NOMO-1 treated with dmso at 0.1 percent for 144 hours (cell line): ENCODE measurements at regions not wholly inside any gene's neighbourhood (a gene's known extent, or its start where the extent isn't known, plus 50 kb on each side); places are given as distances from the start of the nearest gene placed in this dataset.
"Not testable (repeated sequence)": the region's sequence is repeated elsewhere in the genome, so short reads cannot be mapped to it uniquely, and the experiment has no call there.

Experiments used
- DNase-seq: peaks from one replicate; lab custom pipeline; 2025; ENCODE audit not compliant: unreplicated experiment; lab: John Stamatoyannopoulos, UW

DNA sequence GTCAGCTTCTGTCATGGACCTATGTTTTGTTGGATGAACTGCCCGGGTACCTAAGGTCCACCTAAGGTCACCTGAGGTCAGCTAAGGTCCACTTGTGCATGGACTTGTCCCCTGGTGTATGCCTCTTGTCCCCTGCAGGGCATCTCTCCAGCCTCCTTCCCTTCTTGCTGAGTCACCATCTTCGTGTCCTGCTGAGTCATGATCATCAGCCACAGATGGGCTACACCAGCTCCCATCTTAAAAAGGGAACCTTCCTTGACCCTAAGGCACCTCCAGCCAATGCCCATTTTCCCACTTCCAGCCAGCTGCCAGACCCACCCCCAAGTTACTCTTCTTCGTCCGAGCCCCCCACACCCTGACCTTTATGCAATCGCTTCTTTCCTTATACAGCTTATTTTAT lies 544.9 kb downstream of the TBC1D22A start:
- DNase-seq, result no peak

DNA sequence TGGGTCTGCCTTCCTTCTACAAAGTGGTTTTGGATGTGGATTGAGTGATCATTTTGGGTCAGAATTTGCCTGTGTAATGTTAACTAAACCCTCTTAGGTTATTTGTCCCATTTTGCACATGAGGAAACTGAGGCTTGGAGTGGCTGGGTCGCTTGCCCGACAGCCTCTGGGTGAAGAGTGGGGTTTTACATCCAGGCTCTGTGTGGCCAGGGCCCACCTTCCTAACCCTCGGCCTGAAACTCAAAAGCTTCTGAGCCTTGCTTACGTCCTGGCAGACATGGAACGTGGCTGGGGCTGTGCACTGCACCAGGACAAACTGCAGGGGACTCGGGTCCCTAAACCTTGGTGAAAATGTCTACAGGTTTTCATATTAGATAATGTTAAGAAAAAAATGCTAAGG lies 542.4 kb downstream of the TBC1D22A start:
- no peak for DNase-seq

DNA sequence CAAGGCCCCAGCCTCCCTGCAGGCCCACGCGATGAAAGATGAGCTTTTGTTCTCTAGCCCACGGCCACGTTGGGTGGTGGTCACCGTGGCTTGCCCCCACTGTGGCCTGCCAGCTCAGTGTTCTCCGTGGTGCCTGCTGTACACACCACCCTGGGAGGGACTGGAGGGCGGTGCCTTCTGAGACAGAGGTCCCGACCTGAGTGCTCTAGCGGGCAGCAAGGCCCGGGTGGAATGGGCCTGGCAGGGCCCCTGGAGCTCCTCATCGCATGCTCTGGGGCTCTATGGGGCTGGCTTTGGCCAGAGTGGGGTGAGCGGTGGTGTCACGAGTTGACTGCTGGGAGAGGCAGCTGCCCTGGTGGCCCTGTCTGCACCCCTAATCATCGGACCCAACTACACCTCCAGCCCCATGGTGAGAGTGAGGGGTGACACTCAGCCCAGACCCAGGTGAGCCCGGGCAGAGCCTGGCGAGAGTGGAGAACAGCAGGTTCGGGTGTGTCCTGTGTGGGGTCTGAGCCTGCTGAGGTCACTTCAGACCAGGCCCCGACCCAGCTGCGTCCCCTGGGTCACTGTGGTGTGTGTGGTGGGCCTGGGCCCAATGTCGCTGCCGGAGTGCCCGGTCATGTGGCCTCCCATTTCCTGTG lies 541.9 kb downstream of the TBC1D22A start:
- DNase-seq, result no peak

DNA sequence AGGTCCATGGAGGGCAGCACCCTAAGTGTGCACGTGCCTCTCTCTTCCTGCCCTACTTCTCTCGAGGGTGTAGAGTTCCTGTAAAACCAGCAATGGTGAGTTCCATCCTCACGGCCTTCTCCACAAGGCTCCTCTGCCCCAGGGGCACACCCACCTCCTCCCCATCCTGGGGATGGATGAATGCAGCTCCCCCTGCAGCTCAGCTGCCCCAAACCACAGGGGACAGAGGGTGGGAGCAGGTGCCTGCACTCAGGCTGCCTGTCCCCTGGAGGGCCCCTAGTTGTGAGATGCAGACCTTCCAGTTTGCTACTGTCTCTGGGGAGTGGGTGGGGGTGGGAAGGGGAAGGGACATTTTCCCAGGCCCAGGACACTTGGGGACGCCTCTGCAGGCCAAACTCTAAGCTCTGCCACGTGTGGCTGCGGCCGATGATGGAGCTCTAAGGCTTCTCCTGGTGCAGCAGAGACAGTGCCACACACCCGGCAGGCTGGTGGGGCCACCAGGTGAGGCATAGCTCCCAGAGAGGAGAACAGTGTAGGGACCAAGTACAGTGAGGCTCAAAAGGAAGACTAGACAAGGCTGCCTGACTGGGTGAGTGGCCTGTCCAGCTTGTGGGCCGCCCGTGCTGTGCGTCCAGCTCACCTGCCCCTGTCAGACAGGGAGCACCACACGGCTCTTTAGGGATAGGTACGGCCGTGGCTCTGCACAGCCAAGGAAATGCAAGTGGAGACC lies 540.9 kb downstream of the TBC1D22A start:
- no peak for DNase-seq

DNA sequence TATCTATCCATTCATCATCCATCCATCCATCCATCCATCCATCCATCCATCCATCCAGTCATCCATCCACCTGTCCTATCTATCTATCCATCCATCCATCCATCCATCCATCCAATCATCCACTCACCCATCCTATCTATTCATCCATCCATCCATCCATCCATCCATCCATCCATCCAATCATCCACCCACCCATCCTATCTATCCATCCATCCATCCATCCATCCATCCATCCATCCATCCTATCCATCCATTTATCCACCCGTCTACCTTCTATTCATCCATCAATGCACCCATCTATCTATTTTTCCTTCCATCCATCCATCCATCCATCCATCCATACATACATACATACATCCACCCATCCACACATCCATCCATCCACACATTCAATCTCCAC lies 540.1 kb downstream of the TBC1D22A start:
- DNase-seq, result not testable (repeated sequence)

DNA sequence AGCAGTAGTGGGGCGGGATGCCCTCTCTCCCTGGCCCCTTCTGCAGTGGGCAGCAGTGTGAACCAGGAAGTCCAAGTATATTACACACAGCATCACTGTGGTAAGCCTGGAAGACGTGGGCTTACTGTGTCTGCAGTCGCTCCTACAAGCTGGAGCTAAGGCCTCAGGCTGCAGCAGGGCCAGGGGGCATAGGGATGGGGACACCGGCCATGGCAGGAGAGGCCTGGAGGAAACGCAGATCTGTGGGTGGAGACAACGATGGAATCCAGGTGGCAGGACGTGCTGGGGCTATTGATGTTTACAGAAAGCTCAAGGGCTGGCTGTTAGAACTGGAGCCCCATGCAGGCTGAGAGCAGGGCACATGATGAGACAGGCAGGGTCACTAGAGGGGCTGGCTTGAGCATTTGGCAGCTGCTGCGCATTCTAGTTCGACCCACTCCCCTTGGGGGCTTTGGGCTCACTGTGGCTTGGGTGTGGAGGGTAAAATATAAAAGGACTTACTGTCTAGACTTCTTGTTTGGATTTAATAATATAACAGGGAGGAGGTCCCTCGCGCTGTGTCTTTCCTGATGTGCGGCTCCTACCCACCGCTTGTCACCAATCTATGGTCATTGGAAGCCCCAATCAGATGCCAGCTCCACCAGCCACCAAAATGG lies 539.5 kb downstream of the TBC1D22A start:
- no peak for DNase-seq

DNA sequence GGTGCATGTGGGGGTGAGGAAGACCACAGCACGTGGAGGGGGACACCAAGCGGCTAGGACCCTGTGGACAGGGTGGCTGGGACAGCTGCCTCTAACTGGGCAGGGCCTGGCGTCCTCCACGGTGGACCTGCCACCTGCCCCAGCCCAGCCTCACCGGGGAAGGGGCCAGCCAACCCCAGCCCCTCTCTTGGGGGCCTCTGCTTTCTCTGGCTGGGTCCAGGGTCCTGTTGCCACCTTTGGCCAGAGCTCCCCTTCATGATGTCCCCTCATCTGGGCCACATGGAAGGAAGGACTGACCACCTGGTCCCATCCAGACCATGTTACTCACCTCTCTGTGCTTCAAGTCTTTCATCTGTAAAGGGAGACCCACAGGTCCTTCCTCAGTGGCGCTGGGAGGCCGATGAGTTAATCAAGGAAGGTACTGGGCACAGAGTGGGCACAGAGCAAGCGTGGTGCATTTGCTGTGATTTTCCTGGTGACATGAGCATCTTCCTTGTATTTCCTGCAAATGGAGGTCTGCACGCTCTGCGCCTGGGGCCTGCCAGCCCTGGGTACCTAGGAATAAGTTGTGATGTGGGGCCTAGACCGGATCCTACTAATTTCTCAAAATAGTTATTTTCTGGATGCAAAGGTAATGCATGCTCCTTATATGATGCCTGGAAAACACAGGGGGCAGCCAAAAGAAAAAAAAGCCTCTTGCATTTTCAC lies 538.4 kb downstream of the TBC1D22A start:
- DNase-seq, result no peak

DNA sequence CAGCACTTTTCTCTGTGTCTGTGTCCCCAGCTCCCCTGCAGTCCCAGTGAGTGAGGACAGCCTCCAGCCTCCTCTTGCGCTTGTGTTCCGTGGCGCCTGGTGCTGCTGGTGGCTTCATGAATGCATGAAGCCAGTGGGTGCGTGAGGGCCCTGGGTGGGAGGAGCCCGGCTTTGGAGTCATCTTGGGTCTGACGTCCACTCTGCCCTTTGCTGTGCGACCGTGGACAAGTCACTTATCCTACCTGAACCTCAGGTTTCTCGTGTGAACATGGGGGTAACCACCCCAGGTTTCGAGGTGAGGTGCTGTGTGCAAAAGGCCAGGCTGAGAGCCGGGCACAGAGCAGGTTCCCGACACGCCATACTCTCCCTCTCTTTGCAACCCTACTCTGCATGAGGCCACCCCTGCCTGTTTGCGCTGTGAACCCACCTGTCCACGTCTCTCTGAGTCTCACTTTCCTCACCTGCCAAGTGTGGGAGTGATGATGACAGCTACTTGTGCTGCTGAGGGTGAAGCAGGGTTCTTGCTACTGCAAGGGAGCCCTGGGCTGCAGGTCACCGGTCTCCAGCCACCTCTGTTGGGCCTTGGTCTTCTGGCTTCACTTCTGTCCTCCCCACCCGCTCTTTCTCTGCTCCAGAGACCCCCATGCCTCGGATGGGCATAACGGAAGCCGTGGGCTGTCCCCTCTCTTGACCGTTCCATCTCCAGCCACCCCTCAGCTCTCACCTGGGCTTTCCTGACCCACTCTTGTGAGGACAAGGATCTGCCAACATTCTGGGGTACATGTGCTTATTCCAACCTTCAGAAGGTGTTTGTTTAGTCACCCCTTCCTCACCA lies 537.6 kb downstream of the TBC1D22A start:
- no peak for DNase-seq

DNA sequence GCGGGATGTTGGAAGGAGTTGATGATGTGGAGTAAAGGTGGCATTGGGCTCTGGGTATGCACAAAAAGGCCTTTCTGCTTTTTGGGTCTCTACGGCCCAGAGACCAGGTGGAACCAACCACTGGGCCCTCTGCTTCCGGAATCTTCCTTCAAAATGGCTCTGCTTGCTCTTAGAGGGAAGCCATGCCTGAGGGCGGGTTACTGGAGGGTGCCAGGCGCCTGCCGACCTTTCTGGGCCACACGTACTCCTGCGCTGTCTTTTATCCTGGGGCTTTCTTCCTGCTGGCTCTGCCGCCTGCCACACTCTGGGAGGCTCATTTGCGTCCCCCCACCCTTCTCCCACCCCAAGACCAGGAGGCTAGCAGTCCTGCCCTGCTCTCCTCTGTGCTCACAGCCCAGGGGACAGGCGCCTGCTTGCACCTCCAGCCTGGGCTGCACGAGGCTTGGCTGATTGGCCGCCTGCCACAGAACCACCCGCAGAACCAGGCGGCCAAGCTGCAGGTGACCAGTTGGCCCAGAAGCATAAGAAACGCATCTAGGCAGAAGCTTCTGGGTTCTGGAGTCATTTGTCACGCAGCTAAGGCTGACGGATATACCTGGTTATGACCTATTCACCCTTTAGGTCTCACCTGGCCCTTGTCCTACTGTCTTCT lies 536.9 kb downstream of the TBC1D22A start:
- no peak for DNase-seq

DNA sequence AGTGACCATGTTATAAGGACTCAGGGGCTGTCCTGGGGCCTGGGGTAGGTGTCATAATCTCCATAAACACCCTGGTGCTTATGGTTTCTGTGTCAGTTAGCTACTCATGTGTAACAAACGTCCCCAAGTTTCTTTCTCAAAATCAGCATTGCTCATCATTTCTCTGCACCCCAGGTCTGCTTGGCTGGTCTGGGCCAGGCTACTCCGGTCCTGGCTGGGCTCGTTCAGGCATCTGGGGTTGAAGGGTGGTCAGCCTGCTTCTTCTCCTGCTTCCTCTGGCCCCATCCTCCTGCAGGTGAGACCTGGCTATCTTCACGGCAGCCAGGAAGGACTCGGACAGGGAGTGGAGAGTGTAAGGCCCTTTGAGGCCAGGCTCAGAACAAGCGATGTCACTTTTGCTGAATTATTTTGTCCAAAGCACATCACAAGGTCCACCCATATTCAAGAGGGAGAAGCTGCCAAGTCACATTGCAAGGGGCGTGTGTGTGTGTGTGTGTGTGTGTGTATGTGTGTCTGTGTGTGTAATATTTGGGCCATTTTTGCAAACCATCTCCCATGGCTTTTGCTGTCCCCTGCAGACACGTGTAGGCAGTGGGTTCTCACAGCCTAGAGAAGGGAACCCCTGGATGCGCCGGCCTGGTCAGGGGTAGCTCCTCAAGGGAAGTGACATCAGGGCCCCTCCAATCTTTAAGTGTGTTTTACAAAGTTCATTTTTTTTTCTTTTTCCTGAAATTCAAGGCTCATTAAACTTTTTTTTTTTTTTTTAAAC lies 535.8 kb downstream of the TBC1D22A start:
- no peak for DNase-seq

DNA sequence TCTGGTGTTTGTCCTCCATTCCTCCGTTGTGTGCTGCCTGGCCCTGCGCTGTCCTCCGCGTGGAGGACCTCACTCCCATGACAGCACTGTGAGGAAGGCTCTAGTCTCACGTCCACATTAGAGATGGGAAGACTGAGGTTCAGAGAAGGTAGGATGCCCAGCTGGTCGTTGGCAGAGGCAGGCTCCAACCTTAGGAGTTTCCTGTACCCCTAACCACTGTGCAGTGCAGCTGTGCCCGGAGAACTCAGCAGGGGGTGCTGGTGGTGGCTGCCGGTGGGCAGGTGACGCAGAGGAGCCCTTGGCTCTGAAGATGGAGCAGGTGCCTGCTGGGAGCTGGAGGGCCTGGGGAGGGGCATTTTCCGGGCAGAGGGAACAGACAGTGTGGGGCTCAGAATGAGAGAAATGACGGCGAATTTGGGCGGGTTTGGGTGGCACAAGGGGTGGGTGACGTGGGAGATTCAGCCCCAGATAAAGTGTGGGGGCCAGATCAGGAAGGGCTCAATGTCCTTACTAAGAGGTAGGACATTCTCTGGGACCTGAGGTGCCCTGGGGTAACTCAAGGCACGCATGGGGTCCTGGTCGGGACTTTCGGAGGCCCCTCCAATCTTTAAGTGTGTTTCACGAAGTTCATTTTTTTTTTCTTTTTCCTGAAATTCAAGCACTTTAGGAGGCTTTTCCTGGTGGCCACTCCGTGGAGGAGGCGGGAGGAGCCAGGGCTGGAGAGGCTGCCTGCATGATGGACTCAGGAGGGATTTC lies 535.0 kb downstream of the TBC1D22A start:
- DNase-seq, result no peak

DNA sequence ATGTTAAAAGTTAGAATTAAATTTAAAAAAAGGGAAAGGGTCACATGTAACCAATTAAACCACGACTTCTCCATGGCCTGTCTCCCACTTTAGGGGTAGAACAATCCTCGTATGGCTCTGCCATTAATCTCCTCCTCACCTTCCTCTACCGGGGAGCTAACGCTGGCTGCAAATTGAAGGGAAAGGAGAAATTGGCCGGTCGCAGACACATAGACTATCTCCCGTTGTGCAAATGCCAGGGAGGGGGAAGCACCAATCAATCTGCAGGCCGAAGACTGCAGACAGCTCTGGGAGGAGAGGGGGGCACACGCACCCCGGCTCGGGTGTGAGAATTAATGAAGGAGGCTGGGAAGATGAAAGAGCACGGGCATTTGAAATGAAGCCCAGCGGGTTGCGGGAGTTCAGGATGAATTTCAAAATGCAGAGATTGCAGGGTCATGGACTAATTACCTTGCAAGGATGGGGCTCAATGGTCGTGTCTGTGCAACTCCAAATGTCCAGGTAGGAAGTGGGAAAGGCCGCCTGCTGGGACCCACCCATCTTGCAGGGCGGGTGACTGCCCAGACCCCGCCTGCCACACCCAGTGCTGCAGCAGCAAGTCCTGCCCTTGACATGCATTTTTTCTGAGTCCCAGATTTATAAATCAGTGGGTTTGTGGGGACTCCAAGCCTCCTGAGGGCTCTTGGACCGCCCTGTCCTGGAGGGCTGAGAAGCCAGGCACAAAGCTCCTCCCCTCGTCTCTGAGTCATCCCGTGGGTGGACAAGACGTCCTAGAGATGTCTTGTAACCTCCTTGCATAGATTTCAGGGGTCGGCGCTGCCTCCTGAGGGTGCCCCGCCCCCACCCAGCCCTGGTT lies 534.2 kb downstream of the TBC1D22A start:
- DNase-seq, result no peak

DNA sequence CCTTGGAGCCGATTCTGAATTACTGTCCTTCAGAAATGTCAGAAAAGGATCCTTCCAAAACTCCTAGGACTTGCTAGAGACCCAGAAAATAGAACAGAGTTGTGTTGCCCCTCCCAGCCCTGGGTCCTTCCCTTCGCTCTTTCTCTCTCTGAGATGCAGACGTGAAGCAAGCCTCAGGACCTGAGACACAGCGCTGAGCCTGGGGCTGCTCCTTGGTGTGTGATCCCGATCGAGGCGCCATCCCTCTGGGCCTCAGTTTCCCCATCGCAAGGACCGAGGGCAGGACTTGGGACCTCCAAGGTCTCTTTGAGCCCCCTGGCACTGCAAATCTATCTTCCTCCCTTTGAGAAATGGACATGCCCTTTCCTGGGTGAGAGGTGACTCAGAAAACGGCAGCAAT lies 533.5 kb downstream of the TBC1D22A start:
- DNase-seq, result no peak

DNA sequence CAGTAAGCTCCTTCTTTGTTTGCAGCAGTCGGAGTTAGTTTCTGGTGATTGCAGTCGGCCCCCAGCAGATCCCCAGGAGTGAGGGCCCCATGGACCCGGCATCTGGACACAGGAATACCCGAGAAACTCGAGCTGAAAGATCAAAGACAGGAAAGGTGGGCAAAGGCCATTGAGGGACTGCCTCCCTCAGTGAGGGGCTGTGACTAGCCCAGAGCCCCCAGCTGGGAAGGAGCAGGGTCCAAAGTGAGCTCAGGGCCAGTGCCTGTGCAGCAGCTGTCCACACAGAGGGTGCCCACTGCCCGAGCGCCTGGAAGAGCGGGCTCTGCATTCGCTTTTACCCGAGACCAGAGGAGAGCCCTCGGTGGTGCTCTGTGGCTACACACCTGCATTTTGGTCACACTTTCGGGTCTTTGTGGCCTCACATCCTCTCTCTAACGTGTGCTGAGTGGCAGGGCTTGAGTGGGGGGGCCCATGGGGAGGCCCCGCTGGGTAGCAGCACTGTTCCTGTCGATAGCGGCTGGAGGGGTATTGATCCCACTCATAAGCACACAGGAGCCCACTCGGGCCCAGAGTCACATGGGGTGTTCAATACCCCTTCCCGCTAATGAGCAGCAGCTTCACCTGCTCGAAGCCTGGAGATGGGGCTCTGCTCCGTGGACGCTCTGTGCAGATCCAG lies 532.9 kb downstream of the TBC1D22A start:
- DNase-seq, result no peak

DNA sequence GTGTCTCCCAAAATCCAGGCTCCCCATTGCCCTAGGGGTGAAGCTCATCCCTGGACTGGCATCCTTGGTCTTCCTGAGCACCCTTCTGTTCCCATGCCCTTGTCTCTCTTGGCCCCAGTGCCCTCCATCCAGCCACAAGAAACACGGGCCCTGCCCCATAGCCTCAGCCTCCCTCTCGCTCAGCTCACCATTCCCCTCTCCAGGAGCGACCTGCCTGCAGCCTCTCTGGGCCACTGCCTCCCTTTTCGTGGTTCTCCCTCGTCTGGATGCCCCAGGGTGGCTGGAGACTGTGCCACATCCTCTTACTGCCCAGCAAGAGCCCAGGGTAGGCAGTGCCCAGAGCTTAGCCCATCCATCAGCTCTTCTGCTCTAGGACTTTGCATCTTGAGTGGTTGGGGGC lies 532.1 kb downstream of the TBC1D22A start:
- DNase-seq, result no peak

DNA sequence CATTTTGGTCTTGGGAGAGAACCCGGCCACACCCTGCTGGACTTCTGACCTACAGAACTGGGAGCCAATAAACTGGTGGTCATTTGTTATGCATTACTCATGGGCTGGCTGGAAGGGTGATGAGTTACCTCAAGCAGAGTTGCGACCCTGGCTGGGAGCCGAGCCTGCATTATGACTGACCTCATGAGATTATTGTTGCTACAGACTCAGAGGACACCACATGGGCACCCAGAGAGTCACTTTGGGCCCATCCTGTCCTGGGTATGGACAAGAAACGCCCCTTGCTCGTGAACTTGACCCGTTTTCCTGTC lies 531.7 kb downstream of the TBC1D22A start:
- DNase-seq, result no peak

DNA sequence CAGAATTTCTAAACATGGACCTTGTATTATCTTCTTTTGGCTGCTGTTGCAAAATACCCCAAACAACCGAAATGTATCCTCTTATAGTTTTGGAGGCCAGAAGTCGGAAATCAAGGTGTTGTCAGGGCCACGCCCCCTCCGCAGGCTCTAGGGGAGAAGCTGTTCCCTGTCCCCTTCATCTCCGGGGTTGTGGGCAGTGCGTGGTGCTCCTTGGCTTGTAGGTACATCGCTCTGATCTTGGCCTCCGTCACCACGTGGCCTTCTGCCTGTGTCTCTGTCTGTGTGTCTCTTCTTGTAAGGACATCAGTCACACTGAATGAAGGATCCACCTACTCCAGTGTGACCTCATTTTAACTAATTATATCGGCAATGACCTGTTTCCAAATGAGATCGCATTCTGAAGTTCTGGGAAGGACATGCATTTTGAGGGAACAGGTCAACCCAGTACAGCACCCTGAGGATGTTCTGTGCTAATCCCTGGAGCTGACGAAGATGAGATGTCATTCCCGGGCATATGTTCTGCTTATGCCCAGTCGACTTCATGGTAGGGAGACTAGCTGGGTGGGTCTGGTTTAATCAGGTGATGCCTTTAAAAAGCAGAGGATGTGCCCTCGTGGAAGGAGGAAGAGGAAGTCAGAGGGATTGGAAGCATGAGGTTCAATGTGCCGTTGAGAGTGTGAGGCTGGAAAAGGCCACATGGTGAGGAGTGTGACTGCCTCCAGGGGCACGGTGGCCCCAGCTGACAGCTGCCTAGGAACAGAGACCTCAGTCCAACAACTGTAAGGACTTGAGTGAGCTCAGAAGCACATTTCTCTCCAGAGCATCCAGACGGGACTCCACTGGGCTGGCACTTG lies 531.1 kb downstream of the TBC1D22A start:
- no peak for DNase-seq
